ENCODE measurements at regions not wholly inside any gene's neighbourhood (a gene's known extent, or its start where the extent isn't known, plus 50 kb on each side); places are given as distances from the start of the nearest gene placed in this dataset.

GRCh38 chr19:31907661-31908060 is 437.7 kb upstream of the ZNF507 start:
- Mint-ChIP-seq H3K27me3 (ENCODE audit: insufficient read depth) (no peaks in the 10 kb centered on the region; the same call in 1 of the 2 replicates), H3K4me3 (no peak overlapping the region), H3K4me1 (ENCODE audit: low read depth) (no peaks in the 10 kb centered on the region), H3K36me3 (ENCODE audit: low read depth) (no peaks in the 10 kb centered on the region; the same call in 1 of the 2 replicates), H3K9me3 (peaks cover 56% of the 10 kb centered on the region), H3K27ac (no peak overlapping the region)
- no peak for TF ChIP-seq CTCF (IDR thresholded peaks at IDR 0.05)
- no peak for DNase-seq

DNA sequence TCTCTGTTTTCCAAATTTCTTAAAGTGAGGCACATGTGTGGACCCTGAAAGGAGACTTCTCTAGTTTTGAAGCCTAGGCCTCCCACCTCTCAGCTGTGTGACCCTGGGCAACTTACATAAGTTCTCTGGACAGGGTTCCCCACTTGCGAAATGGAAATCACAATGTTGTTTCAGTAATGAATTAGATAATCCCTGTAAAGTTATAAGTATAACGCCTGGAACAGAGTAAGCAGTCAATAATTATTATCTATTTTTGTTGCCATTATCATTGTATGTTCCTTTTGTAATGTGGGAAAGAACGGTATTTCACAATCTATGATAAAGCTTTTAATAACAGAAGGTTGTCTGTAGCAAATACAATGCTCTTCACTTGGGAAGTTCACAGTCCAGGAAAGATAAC is 437.3 kb upstream of the ZNF507 start:
- Mint-ChIP-seq H3K27me3 (ENCODE audit: insufficient read depth) (no peaks in the 10 kb centered on the region; the same call in 1 of the 2 replicates), H3K4me3 (no peak overlapping the region), H3K4me1 (ENCODE audit: low read depth) (no peaks in the 10 kb centered on the region), H3K27ac (no peak overlapping the region), H3K36me3 (ENCODE audit: low read depth) (no peaks in the 10 kb centered on the region; the same call in 1 of the 2 replicates), H3K9me3 (peaks cover 52% of the 10 kb centered on the region)
- TF ChIP-seq CTCF (IDR thresholded peaks at IDR 0.05), result no peak
- no peak for DNase-seq

- Mint-ChIP-seq H3K9me3 (peaks cover 46% of the 10 kb centered on the region), H3K27ac (no peak overlapping the region), H3K4me1 (ENCODE audit: low read depth) (no peaks in the 10 kb centered on the region), H3K36me3 (ENCODE audit: low read depth) (no peaks in the 10 kb centered on the region; the same call in 1 of the 2 replicates), H3K4me3 (no peak overlapping the region), H3K27me3 (ENCODE audit: insufficient read depth) (no peaks in the 10 kb centered on the region; the same call in 1 of the 2 replicates)
- no peak for TF ChIP-seq CTCF (IDR thresholded peaks at IDR 0.05)
- no peak for DNase-seq
Measured at GRCh38 chr19:31908496-31909225, 436.7 kb upstream of the ZNF507 start.

- DNase-seq, result no peak
- no peak for TF ChIP-seq CTCF (IDR thresholded peaks at IDR 0.05)
- Mint-ChIP-seq H3K36me3 (ENCODE audit: low read depth) (no peaks in the 10 kb centered on the region; the same call in 1 of the 2 replicates), H3K4me3 (no peak overlapping the region), H3K27me3 (ENCODE audit: insufficient read depth) (no peaks in the 10 kb centered on the region; the same call in 1 of the 2 replicates), H3K27ac (no peak overlapping the region), H3K4me1 (ENCODE audit: low read depth) (no peaks in the 10 kb centered on the region), H3K9me3 (peaks cover 33% of the 10 kb centered on the region)
Measured at GRCh38 chr19:31910224-31910623, 435.2 kb upstream of the ZNF507 start.

DNA sequence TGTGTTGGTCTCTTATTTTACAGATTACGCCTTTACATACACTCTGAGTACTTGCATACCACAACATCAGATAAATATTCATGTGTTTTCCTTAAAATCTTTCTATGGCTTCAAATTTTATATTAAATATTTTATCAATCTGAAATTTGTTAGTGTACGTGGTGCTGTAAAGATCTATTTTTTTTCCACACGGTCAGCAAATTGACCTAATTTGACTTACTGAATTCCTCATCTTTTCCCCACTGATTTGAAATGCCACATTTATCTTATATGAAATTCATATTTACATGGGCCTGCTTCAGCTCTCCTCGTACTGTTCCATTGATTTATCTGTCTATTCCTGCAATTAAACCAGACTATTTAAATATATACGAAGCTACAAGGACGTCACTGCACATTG is 433.8 kb upstream of the ZNF507 start:
- no peaks in the 10 kb centered on the region; the same call in 1 of the 2 replicates for H3K36me3 Mint-ChIP-seq (ENCODE audit: low read depth)
- DNase-seq, result no peak
- H3K27ac Mint-ChIP-seq, result no peak overlapping the region
- H3K4me3 Mint-ChIP-seq, result no peak overlapping the region
- H3K27me3 Mint-ChIP-seq (ENCODE audit: insufficient read depth), result no peaks in the 10 kb centered on the region
- H3K9me3 Mint-ChIP-seq, result peaks cover 24% of the 10 kb centered on the region
- H3K4me1 Mint-ChIP-seq (ENCODE audit: low read depth), result no peaks in the 10 kb centered on the region
- TF ChIP-seq CTCF (IDR thresholded peaks at IDR 0.05), result no peak

All from HFFc6 (cell line).